Cardiac muscle cell (in vitro differentiated cells and primary cell): ENCODE measurements at regions not wholly inside any gene's neighbourhood (a gene's known extent, or its start where the extent isn't known, plus 50 kb on each side); places are given as distances from the start of the nearest gene placed in this dataset.
A peak's percentile ranks its signal among the peaks of the same experiment; 100 is the strongest.
"Not testable (repeated sequence)": the region's sequence is repeated elsewhere in the genome, so short reads cannot be mapped to it uniquely, and the experiment has no call there.

ENCODE experiments used
- DNase-seq, 2 donors: peaks; one replicate each; pipeline versions ENCODE4 v3.0.0 to v3.0.0-alpha.2; 2010 to 2017; ENCODE audit warnings: low read depth in 1 of 2, low spot score in 1 of 2
- H3K27ac ChIP-seq: fragments of 200-600 bp; sonication (generic); 2 replicates; pipeline ENCODE4 v1.5.1; 2016
- H3K27me3 ChIP-seq: fragments of 200-600 bp; sonication (generic); 2 replicates; pipeline ENCODE4 v1.6.0; 2016; ENCODE audit warnings: control low read depth
- H3K36me3 ChIP-seq: fragments of 200-600 bp; sonication (generic); 2 replicates; pipeline ENCODE4 v1.5.1; 2016; ENCODE audit warnings: control low read depth
- H3K4me1 ChIP-seq: fragments of 200-600 bp; sonication (generic); 2 replicates; pipeline ENCODE4 v1.8.1; 2017; ENCODE audit warnings: low read depth, mild to moderate bottlenecking, mixed run types
- H3K4me3 ChIP-seq: fragments of 200-600 bp; sonication (generic); 2 replicates; pipeline ENCODE4 v1.5.1; 2016; ENCODE audit warnings: mild to moderate bottlenecking
- H3K9me3 ChIP-seq: fragments of 200-600 bp; sonication (generic); 2 replicates; pipeline ENCODE4 v1.5.1; 2017; ENCODE audit warnings: low read depth, mild to moderate bottlenecking, control low read depth
- TF ChIP-seq, protein P1 (sequence below): IDR thresholded peaks from 2 replicates; pipeline ENCODE4 v1.5.1; 2012; ENCODE audit warnings: low read depth, mild to moderate bottlenecking, low read length

DNA sequence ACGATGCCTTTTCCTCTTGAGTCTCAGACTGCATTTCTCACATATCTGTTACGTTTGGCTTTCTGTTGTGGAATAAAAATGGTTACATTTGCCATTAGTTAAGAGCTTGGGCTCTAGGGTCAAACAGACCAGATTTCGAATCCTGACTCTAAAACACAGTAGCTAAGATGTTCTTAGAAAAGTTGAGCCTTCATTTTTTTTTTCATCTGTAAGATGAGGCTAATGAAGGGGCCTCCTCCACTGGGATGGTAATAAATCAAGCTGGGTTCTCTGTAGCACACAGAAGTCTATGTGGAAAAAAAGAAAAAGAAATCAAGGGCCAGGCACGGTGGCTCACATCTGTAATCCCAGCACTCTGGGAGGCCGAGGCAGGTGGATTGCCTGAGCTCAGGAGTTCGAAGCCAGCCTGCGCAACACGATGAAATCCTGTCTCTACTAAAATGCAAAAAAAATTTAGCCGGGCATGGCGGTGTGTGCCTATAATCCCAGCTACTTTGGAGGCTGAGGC lies 49.9 kb upstream of the CAPRIN1 start:
- Histone ChIP-seq H3K27ac (no peak overlapping the region), H3K4me1 (peaks cover 5% of the 10 kb centered on the region), H3K4me3 (no peak overlapping the region), H3K36me3 (no peaks in the 10 kb centered on the region), H3K27me3 (peaks cover 54% of the 10 kb centered on the region), H3K9me3 (no peaks in the 10 kb centered on the region)
- TF ChIP-seq, protein P1, sequence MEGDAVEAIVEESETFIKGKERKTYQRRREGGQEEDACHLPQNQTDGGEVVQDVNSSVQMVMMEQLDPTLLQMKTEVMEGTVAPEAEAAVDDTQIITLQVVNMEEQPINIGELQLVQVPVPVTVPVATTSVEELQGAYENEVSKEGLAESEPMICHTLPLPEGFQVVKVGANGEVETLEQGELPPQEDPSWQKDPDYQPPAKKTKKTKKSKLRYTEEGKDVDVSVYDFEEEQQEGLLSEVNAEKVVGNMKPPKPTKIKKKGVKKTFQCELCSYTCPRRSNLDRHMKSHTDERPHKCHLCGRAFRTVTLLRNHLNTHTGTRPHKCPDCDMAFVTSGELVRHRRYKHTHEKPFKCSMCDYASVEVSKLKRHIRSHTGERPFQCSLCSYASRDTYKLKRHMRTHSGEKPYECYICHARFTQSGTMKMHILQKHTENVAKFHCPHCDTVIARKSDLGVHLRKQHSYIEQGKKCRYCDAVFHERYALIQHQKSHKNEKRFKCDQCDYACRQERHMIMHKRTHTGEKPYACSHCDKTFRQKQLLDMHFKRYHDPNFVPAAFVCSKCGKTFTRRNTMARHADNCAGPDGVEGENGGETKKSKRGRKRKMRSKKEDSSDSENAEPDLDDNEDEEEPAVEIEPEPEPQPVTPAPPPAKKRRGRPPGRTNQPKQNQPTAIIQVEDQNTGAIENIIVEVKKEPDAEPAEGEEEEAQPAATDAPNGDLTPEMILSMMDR: no peak
- no peak for DNase-seq

DNA sequence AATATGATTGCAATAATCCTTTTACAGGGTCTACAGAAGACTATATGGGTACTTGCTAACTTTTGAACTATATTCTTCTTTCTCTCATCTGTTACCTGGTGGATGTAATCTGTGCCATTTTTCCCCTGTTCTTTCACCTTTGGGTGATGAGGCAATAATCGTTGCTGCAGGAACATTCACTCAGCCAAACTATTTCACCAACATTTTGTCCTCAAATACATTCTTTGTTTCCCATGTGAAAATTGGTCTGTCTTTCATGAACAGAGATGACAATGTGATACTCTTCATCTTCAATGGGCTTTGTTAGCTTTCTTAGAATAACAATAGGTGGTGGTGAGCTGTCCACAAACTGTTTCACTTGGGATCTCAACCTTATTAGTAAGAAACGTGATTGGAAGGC lies 52.1 kb upstream of the CAPRIN1 start:
- no peak overlapping the region for H3K4me3 ChIP-seq
- H3K9me3 ChIP-seq: no peaks in the 10 kb centered on the region
- H3K27me3 ChIP-seq: peaks cover 52% of the 10 kb centered on the region
- DNase-seq: no peak
- H3K27ac ChIP-seq: no peak overlapping the region
- H3K4me1 ChIP-seq: peaks cover 5% of the 10 kb centered on the region
- TF ChIP-seq, protein P1: no peak
- H3K36me3 ChIP-seq: no peaks in the 10 kb centered on the region

DNA sequence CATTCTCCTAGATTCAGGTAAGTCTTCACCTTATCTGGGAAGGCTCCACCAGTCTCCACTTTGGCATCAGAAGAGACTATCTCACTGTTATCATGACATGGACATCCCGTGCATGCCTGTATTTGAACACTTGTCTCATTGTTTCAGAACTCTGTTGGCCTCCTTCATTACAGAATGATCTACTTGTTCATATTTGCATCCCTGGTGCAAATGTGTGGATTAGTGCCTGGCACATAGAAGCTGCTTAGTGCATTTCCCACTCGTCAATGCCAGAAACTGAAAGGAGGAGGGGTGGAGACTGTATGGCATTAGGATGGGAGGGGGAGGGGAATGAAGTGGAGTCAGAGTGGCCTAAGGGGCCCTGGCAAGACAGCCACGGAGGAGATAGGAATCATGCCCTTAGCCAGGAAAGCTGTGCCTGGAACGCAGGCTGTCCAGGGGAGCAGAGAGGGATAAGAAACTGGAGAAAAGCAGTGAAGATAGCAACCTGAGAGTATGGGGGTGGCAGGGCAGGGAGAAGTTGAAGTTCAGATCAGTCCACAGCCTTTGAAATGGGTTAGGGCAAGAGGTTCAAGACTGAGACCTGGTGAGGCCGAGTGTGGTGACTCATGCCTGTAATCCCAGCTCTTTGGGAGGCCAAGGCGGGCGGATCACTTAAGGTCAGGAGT lies 53.8 kb upstream of the CAPRIN1 start:
- TF ChIP-seq, protein P1: no peak
- Histone ChIP-seq H3K27me3 (peaks cover 45% of the 10 kb centered on the region), H3K4me3 (no peak overlapping the region), H3K36me3 (no peaks in the 10 kb centered on the region), H3K27ac (no peak overlapping the region), H3K4me1 (peaks cover 5% of the 10 kb centered on the region), H3K9me3 (no peaks in the 10 kb centered on the region)
- peak; percentile 10 to 19 for DNase-seq

DNA sequence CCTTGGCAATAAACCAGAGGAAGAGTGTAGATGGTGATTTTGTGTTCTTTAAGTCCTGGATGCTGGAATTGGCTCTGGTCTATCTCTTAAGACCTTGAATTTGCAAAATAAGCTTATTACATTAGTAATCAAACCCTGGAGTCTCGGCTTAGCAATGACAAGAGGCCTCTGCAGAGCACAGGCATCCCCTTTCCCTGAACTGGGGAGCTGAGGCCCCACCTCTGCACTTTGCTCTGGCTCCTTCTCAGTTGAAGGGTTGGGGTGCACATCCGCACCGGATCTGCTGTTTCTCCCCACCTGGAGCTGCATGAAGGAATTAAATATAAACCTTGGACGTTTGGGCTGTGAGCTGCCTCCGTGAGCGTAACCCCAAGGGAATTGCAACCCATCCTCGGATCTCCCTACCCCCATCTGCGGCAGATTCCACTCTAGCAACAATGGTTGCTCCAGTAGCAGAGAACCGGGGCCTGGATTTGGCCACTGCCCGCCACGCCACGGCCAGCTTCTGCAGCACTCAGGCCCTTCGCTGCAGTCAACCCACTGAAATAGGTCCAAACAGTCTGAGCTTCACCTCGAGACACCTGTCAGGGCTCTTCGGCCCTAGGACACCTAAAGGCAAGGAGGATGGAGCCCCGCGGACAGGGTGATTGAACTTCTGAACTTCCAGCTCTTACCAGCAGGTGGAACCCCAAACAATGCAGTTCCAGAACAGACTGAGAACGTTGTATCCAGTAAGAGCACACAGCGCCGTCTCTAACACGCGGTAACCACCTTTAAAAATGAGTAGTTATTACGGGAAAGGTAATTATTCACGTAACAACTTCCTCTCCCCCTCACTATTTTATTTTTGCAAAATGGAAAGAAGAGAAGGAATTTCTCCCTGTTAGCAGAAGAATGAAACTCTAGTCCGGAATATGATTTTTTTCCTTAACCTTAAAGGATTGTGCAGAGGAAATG lies 54.8 kb upstream of the CAPRIN1 start:
- TF ChIP-seq, protein P1: peak; percentile 78
- Histone ChIP-seq H3K27ac (no peak overlapping the region), H3K9me3 (no peaks in the 10 kb centered on the region), H3K36me3 (no peaks in the 10 kb centered on the region), H3K4me3 (no peak overlapping the region), H3K27me3 (peaks cover 41% of the 10 kb centered on the region), H3K4me1 (peaks cover 5% of the 10 kb centered on the region)
- DNase-seq: peak; percentile 79 to 80

DNA sequence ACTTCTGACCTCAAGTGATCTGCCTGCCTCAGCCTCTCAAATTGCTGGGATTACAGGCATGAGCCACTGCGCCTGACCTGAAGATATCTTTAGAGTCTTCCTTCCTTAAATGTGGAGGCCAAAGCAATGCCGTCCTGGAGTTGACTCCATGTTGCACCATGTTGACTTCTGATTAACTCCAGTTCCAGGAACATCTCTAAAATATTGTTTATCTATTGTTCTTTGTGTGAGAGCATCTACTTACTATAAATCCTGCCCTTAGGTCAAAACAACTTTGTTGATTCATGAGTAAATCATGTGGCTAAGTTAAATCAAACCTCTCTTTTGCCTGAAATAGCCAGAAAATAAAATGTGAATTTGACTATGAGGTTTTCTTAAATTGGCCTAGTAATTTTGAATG lies 56.6 kb upstream of the CAPRIN1 start:
- Histone ChIP-seq H3K36me3 (no peaks in the 10 kb centered on the region), H3K4me3 (no peak overlapping the region), H3K27ac (no peak overlapping the region), H3K27me3 (peaks cover 30% of the 10 kb centered on the region), H3K9me3 (no peaks in the 10 kb centered on the region), H3K4me1 (peaks cover 5% of the 10 kb centered on the region)
- TF ChIP-seq, protein P1: no peak
- DNase-seq: no peak

DNA sequence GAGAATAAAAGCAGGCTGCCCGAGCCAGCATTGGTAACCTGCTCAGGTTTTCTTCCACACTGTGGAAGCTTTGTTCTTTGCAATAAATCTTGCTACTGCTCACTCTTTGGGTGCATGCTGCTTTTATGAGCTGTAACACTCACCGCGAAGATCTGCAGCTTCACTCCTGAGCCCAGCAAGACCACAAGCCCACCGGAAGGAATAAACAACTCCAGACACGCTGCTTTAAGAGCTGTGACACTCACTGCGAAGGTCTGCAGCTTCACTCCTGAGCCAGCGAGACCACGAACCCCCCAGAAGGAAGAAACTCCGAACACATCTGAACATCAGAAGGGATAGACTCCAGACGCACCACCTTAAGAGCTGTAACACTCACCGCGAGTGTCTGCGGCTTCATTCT lies 60.4 kb upstream of the CAPRIN1 start:
- H3K36me3 ChIP-seq, H3K4me3 ChIP-seq, H3K27ac ChIP-seq, H3K9me3 ChIP-seq, DNase-seq, H3K4me1 ChIP-seq: not testable (repeated sequence)
- H3K27me3 ChIP-seq: peaks cover 14% of the 10 kb centered on the region

DNA sequence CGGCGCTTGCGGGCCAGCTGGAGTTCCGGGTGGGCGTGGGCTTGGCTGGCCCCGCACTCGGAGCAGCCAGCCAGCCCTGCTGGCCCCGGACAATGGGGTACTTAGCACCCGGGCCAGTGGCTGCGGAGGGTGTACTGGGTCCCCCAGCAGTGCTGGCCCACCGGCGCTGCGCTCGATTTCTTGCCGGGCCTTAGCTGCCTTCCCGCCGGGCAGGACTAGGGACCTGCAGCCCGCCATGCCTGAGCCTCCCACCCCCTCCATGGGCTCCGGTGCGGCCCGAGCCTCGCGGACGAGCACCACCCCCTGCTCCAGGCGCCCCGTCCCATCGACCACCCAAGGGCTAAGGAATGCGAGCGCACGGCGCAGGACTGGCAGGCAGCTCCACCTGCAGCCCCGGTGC lies 61.4 kb upstream of the CAPRIN1 start:
- H3K27me3 ChIP-seq, H3K9me3 ChIP-seq, H3K36me3 ChIP-seq, H3K4me1 ChIP-seq, H3K4me3 ChIP-seq, H3K27ac ChIP-seq, DNase-seq: not testable (repeated sequence)
